ENCODE measurements at regions not wholly inside any gene's neighbourhood (a gene's known extent, or its start where the extent isn't known, plus 50 kb on each side); places are given as distances from the start of the nearest gene placed in this dataset.

GRCh38 chr5:126117044-126117443 is 306.2 kb upstream of the GRAMD2B start:
- no peaks in the 10 kb centered on the region for H3K36me3 ChIP-seq (ENCODE audit: control insufficient read depth, insufficient read depth, low read length)
- DNase-seq (ENCODE audit: low read depth), result no peak
- H3K27me3 ChIP-seq (ENCODE audit: control insufficient read depth, insufficient read depth, low read length), result no peaks in the 10 kb centered on the region
- no peak overlapping the region for H3K4me3 ChIP-seq (ENCODE audit: low read depth, low read length)
- TF ChIP-seq, protein P1, sequence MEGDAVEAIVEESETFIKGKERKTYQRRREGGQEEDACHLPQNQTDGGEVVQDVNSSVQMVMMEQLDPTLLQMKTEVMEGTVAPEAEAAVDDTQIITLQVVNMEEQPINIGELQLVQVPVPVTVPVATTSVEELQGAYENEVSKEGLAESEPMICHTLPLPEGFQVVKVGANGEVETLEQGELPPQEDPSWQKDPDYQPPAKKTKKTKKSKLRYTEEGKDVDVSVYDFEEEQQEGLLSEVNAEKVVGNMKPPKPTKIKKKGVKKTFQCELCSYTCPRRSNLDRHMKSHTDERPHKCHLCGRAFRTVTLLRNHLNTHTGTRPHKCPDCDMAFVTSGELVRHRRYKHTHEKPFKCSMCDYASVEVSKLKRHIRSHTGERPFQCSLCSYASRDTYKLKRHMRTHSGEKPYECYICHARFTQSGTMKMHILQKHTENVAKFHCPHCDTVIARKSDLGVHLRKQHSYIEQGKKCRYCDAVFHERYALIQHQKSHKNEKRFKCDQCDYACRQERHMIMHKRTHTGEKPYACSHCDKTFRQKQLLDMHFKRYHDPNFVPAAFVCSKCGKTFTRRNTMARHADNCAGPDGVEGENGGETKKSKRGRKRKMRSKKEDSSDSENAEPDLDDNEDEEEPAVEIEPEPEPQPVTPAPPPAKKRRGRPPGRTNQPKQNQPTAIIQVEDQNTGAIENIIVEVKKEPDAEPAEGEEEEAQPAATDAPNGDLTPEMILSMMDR (IDR thresholded peaks at IDR 0.05; ENCODE audit: insufficient read depth, low read length, poor library complexity, severe bottlenecking), result no peak

- Histone ChIP-seq H3K27me3 (ENCODE audit: control insufficient read depth, insufficient read depth, low read length) (no peaks in the 10 kb centered on the region), H3K4me3 (ENCODE audit: low read depth, low read length) (no peak overlapping the region), H3K36me3 (ENCODE audit: control insufficient read depth, insufficient read depth, low read length) (no peaks in the 10 kb centered on the region)
- TF ChIP-seq, protein P1 (IDR thresholded peaks at IDR 0.05; ENCODE audit: insufficient read depth, low read length, poor library complexity, severe bottlenecking), result no peak
- no peak for DNase-seq (ENCODE audit: low read depth)
Observed at GRCh38 chr5:126119887-126120442, 303.2 kb upstream of the GRAMD2B start.

- H3K27me3 ChIP-seq (ENCODE audit: control insufficient read depth, insufficient read depth, low read length), result no peaks in the 10 kb centered on the region
- TF ChIP-seq, protein P1 (IDR thresholded peaks at IDR 0.05; ENCODE audit: insufficient read depth, low read length, poor library complexity, severe bottlenecking), result no peak
- no peak for DNase-seq (ENCODE audit: low read depth)
- no peak overlapping the region for H3K4me3 ChIP-seq (ENCODE audit: low read depth, low read length)
- no peaks in the 10 kb centered on the region for H3K36me3 ChIP-seq (ENCODE audit: control insufficient read depth, insufficient read depth, low read length)
Observed at GRCh38 chr5:126120939-126121338, 302.3 kb upstream of the GRAMD2B start.

DNA sequence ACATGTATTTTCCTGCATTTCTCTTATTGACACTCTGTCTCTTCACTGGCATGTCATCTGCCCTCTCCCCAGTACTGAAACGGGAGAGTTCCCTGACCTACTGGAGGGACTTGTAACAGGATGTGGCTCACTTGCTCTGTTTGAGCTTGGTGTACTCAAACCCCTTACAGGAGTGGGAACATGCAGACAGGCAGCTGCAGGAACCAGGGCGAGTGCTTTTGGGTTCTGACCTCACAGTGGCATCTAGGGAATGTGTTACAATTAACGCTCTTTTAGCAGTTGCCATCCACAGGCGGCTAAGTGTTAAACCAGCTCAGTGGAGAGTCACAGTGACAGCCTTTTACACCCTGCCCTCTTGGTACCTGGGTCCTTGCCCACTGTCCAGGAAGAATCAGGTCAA is 300.3 kb upstream of the GRAMD2B start:
- TF ChIP-seq, protein P1 (IDR thresholded peaks at IDR 0.05; ENCODE audit: insufficient read depth, low read length, poor library complexity, severe bottlenecking), result no peak

DNA sequence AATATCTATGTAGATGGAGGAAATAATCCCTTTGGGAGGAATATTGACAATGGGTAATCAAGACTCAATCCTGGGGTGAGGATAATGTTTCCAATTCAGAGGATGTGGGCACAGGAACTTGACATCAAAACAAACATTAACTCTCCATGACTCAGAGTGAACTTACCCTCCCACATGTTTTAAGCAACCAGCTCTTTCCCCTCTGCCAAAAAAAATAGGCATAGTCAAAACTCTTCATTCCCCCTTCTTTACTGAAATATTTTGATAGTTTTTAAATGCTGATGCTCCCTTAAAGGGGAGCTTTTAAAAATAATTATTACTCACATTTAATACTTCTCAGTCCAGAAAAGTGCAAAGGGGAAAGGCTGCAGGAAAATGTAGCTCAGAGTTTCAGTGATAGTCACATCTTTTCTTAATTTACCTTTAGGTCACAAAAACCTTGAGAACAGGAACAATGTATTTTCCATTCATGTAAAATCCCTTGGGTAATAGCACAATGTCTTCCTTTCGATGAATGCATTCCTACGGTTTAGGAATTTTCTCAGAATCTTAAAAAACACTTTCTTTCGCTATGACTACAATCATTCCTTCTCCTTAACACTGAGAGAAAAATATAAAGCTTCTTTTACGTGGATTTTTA is 298.4 kb upstream of the GRAMD2B start:
- H3K4me3 ChIP-seq (ENCODE audit: low read depth, low read length), result no peak overlapping the region
- peak; percentile 23 for DNase-seq (ENCODE audit: low read depth)
- TF ChIP-seq, protein P1 (IDR thresholded peaks at IDR 0.05; ENCODE audit: insufficient read depth, low read length, poor library complexity, severe bottlenecking), result no peak
- H3K36me3 ChIP-seq (ENCODE audit: control insufficient read depth, insufficient read depth, low read length), result no peaks in the 10 kb centered on the region
- H3K27me3 ChIP-seq (ENCODE audit: control insufficient read depth, insufficient read depth, low read length), result no peaks in the 10 kb centered on the region

More for the DNA sequence above, 300.3 kb upstream of the GRAMD2B start:
- Histone ChIP-seq H3K4me3 (ENCODE audit: low read depth, low read length) (no peak overlapping the region), H3K27me3 (ENCODE audit: control insufficient read depth, insufficient read depth, low read length) (no peaks in the 10 kb centered on the region), H3K36me3 (ENCODE audit: control insufficient read depth, insufficient read depth, low read length) (no peaks in the 10 kb centered on the region)
- no peak for DNase-seq (ENCODE audit: low read depth)

DNA sequence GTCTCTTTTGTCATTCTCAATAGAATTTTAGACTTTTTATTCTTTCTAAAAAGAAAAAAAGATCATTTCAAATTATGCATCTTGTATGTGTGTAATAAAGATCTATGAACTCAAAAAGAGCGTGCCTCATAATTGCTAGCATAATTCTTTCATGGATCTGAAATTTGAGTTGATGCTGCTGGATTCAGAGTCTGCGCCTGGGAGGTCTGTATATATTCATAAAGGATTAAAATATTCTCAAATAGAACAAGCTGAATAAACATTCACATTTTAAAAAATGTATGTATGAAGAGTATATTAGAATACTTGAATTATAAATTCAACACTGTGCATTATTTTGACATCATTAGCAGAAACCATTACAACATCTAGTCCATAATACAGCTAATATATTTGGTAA is 297.8 kb upstream of the GRAMD2B start:
- Histone ChIP-seq H3K36me3 (ENCODE audit: control insufficient read depth, insufficient read depth, low read length) (no peaks in the 10 kb centered on the region), H3K27me3 (ENCODE audit: control insufficient read depth, insufficient read depth, low read length) (no peaks in the 10 kb centered on the region), H3K4me3 (ENCODE audit: low read depth, low read length) (no peak overlapping the region)
- TF ChIP-seq, protein P1 (IDR thresholded peaks at IDR 0.05; ENCODE audit: insufficient read depth, low read length, poor library complexity, severe bottlenecking), result no peak
- DNase-seq (ENCODE audit: low read depth), result no peak

Measured in kidney epithelial cell (primary cell).